ENCODE measurements at regions not wholly inside any gene's neighbourhood (a gene's known extent, or its start where the extent isn't known, plus 50 kb on each side); places are given as distances from the start of the nearest gene placed in this dataset.

DNA sequence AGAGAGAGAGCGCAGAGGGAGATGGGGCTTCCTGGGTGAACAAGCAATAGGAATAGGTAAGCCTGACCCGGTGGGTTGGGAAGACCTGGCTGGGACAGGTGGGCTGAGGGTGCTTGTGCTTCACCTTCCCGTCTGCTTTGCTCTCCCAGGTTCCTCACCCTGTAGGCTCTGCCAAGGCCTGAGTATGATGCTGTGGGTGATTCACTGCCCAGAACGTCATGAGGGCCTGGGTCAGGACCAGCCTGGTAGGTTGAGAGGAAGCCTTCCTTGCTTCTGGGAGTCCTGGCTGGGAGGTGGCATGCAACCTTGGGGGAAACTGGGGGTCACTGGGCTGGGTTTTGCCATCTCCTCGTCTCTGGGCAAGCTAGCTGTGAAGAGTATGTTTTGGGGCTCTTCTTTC, 220.2 kb upstream of the APCDD1 start:
- TF ChIP-seq, protein P1, sequence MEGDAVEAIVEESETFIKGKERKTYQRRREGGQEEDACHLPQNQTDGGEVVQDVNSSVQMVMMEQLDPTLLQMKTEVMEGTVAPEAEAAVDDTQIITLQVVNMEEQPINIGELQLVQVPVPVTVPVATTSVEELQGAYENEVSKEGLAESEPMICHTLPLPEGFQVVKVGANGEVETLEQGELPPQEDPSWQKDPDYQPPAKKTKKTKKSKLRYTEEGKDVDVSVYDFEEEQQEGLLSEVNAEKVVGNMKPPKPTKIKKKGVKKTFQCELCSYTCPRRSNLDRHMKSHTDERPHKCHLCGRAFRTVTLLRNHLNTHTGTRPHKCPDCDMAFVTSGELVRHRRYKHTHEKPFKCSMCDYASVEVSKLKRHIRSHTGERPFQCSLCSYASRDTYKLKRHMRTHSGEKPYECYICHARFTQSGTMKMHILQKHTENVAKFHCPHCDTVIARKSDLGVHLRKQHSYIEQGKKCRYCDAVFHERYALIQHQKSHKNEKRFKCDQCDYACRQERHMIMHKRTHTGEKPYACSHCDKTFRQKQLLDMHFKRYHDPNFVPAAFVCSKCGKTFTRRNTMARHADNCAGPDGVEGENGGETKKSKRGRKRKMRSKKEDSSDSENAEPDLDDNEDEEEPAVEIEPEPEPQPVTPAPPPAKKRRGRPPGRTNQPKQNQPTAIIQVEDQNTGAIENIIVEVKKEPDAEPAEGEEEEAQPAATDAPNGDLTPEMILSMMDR (IDR thresholded peaks at IDR 0.05; ENCODE audit: insufficient read depth, low read depth, low read length), result no peak
- TF ChIP-seq EZH2 (IDR thresholded peaks at IDR 0.05; ENCODE audit: insufficient read depth, low read length), result no peak

Measured in astrocyte (in vitro differentiated cells and primary cell).